HL-60 (cell line): ENCODE measurements at regions not wholly inside any gene's neighbourhood (a gene's known extent, or its start where the extent isn't known, plus 50 kb on each side); places are given as distances from the start of the nearest gene placed in this dataset.
"Not testable (repeated sequence)": the region's sequence is repeated elsewhere in the genome, so short reads cannot be mapped to it uniquely, and the experiment has no call there.

Source experiments
- CTCF ChIP-seq: IDR thresholded peaks from one replicate; pipeline ENCODE4 v1.5.1; 2011; ENCODE audit warnings: low read length, control low read depth, inconsistent platforms; ENCODE audit not compliant: insufficient read depth
- POLR2AphosphoS5 ChIP-seq: IDR thresholded peaks from 2 replicates; pipeline ENCODE4 v1.6.1; 2012; ENCODE audit warnings: low read depth
- REST ChIP-seq: IDR thresholded peaks from 2 replicates; pipeline ENCODE4 v1.6.1; 2012; ENCODE audit warnings: low read depth; ENCODE audit not compliant: insufficient replicate concordance
- SPI1 ChIP-seq: IDR thresholded peaks from 2 replicates; pipeline ENCODE4 v1.6.1; 2012; ENCODE audit warnings: low read depth, mild to moderate bottlenecking, borderline replicate concordance

- not testable (repeated sequence) for TF ChIP-seq CTCF, POLR2AphosphoS5, SPI1, REST
These were observed 172.9 kb downstream of the C11orf91 start for GRCh38 chr11:33527738-33528137.
